ENCODE measurements at regions not wholly inside any gene's neighbourhood (a gene's known extent, or its start where the extent isn't known, plus 50 kb on each side); places are given as distances from the start of the nearest gene placed in this dataset.
"Not testable (repeated sequence)": the region's sequence is repeated elsewhere in the genome, so short reads cannot be mapped to it uniquely, and the experiment has no call there.

DNA sequence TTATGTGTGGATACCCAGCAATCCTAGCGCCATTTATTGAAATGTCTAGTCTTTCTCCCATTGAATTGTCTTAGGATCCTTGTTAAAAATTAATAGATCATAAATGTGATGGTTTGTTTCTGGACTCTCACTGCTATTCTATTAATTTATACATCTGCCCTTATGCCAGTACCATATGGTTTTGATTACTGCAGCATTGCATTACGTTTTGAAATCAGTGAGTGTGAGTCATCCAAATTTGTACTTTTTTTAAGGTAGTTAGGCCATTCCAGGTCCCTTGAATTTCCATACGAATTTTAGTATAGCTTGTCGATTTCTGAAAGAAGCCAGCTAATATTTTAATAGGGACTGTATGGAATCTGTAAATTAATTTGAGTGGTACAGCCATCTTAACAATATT, 648.6 kb upstream of the ZNF385D start:
- Mint-ChIP-seq H3K36me3 (peaks cover 0 to 6% (median 3%) of the 10 kb centered on the region in 3 donors), H3K27ac (no peak overlapping the region)

GRCh38 chr3:22401499-22401898, 650.5 kb upstream of the ZNF385D start:
- no peaks in the 10 kb centered on the region for H3K4me1 Mint-ChIP-seq
- no peak for DNase-seq
- H3K36me3 Mint-ChIP-seq = peaks cover 0 to 6% (median 0%) of the 10 kb centered on the region in 3 donors
- no peak overlapping the region for H3K4me3 Mint-ChIP-seq
- no peaks in the 10 kb centered on the region for H3K27me3 Mint-ChIP-seq (ENCODE audit: low read depth in 3 of 3)
- peaks cover 9 to 27% (median 15%) of the 10 kb centered on the region in 6 donors for H3K9me3 Mint-ChIP-seq
- no peak overlapping the region for H3K27ac Mint-ChIP-seq

More for the DNA sequence above, 648.6 kb upstream of the ZNF385D start:
- no peak for DNase-seq
- Mint-ChIP-seq H3K9me3 (peaks cover 7 to 32% (median 18%) of the 10 kb centered on the region in 6 donors), H3K4me3 (no peak overlapping the region), H3K27me3 (ENCODE audit: low read depth in 3 of 3) (no peaks in the 10 kb centered on the region), H3K4me1 (no peaks in the 10 kb centered on the region)

DNA sequence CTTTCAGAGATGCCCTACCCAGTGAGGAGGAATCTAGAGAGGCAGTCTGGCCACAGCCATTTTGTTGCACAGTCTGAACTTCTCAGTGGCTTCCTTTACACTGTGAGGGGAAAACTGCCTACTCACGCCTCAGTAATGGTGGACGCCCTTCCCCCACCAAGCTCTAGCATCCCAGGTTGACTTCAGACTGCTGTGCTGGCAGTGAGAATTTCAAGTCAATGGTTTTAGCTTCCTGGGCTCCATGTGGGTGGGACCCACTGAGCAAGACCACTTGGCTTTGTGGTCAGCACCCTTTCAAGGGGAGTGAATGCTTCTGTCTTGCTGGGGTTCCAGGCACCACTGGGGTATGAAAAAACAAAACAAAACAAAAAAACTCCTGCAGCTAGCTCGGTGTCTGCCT, 663.2 kb upstream of the ZNF385D start:
- Mint-ChIP-seq H3K4me3 (no peak overlapping the region), H3K9me3 (peaks cover 18 to 63% (median 29%) of the 10 kb centered on the region in 6 donors), H3K27ac (no peak overlapping the region), H3K27me3 (ENCODE audit: low read depth in 3 of 3) (no peaks in the 10 kb centered on the region), H3K4me1 (no peaks in the 10 kb centered on the region), H3K36me3 (no peaks in the 10 kb centered on the region)
- no peak for DNase-seq

DNA sequence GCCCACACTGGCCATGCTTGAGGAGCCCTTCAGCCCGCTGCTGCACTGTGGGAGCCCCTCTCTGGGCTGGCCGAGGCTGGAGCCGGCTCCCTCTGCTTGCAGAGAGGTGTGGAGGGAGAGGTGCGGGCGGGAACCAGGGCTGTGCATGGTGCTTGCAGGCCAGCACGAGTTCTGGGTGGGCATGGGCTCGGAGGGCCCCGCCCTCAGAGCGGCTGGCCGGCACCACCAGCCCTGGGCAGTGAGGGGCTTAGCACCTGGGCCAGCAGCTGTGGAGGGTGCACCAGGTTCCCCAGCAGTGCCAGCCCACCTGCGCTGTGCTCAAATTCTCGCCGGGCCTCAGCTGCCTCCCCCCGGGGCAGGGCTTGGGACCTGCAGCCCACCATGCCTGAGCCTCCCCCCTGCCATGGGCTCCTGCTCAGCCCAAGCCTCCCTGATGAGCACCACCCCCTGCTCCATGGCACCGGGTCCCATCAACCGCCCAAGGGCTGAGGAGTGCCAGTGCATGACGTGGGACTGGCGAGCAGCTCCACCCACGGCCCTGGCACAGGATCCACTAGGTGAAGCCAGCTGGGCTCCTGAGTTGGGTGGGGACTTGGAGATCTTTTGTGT, 665.9 kb upstream of the ZNF385D start:
- not testable (repeated sequence) for H3K4me1 Mint-ChIP-seq, DNase-seq, H3K36me3 Mint-ChIP-seq

GRCh38 chr3:22419261-22419660, 668.3 kb upstream of the ZNF385D start:
- Mint-ChIP-seq H3K4me3 (no peak overlapping the region), H3K4me1 (no peaks in the 10 kb centered on the region), H3K36me3 (no peaks in the 10 kb centered on the region), H3K27ac (no peak overlapping the region), H3K9me3 (peaks cover 8 to 36% (median 11%) of the 10 kb centered on the region in 6 donors), H3K27me3 (ENCODE audit: low read depth in 3 of 3) (peaks cover 0 to 2% (median 0%) of the 10 kb centered on the region in 3 donors)
- no peak for DNase-seq

More for the DNA sequence above, 665.9 kb upstream of the ZNF385D start:
- H3K4me3 Mint-ChIP-seq; H3K27ac Mint-ChIP-seq; H3K27me3 Mint-ChIP-seq (ENCODE audit: low read depth in 3 of 3): not testable (repeated sequence)
- peaks cover 13 to 51% (median 17%) of the 10 kb centered on the region in 6 donors for H3K9me3 Mint-ChIP-seq

GRCh38 chr3:22421589-22421988, 670.6 kb upstream of the ZNF385D start:
- H3K27ac Mint-ChIP-seq = no peak overlapping the region
- H3K4me3 Mint-ChIP-seq = no peak overlapping the region
- peaks cover 4 to 27% (median 9%) of the 10 kb centered on the region in 6 donors for H3K9me3 Mint-ChIP-seq
- H3K27me3 Mint-ChIP-seq (ENCODE audit: low read depth in 3 of 3) = peaks cover 0 to 2% (median 0%) of the 10 kb centered on the region in 3 donors
- H3K4me1 Mint-ChIP-seq = no peaks in the 10 kb centered on the region
- DNase-seq = no peak
- no peaks in the 10 kb centered on the region for H3K36me3 Mint-ChIP-seq

- Mint-ChIP-seq H3K27me3 (ENCODE audit: low read depth in 3 of 3) (peaks cover 0 to 2% (median 0%) of the 10 kb centered on the region in 3 donors), H3K4me3 (no peak overlapping the region), H3K27ac (no peak overlapping the region), H3K9me3 (peaks cover 0 to 19% (median 4%) of the 10 kb centered on the region in 6 donors), H3K36me3 (no peaks in the 10 kb centered on the region), H3K4me1 (no peaks in the 10 kb centered on the region)
- DNase-seq = no peak
These were observed 680.3 kb upstream of the ZNF385D start for GRCh38 chr3:22431334-22431733.

GRCh38 chr3:22439626-22440025, 688.6 kb upstream of the ZNF385D start:
- H3K9me3 Mint-ChIP-seq = peaks cover 4 to 28% (median 7%) of the 10 kb centered on the region in 6 donors
- no peak overlapping the region for H3K4me3 Mint-ChIP-seq

GRCh38 chr3:22441711-22442110, 690.7 kb upstream of the ZNF385D start:
- Mint-ChIP-seq H3K9me3 (peaks cover 9 to 31% (median 13%) of the 10 kb centered on the region in 6 donors), H3K27me3 (ENCODE audit: low read depth in 3 of 3) (no peaks in the 10 kb centered on the region), H3K36me3 (no peaks in the 10 kb centered on the region), H3K4me1 (no peaks in the 10 kb centered on the region), H3K27ac (no peak overlapping the region), H3K4me3 (no peak overlapping the region)
- no peak for DNase-seq

More at GRCh38 chr3:22439626-22440025, 688.6 kb upstream of the ZNF385D start:
- Mint-ChIP-seq H3K4me1 (no peaks in the 10 kb centered on the region), H3K36me3 (no peaks in the 10 kb centered on the region), H3K27ac (no peak overlapping the region), H3K27me3 (ENCODE audit: low read depth in 3 of 3) (no peaks in the 10 kb centered on the region)
- DNase-seq = no peak

DNA sequence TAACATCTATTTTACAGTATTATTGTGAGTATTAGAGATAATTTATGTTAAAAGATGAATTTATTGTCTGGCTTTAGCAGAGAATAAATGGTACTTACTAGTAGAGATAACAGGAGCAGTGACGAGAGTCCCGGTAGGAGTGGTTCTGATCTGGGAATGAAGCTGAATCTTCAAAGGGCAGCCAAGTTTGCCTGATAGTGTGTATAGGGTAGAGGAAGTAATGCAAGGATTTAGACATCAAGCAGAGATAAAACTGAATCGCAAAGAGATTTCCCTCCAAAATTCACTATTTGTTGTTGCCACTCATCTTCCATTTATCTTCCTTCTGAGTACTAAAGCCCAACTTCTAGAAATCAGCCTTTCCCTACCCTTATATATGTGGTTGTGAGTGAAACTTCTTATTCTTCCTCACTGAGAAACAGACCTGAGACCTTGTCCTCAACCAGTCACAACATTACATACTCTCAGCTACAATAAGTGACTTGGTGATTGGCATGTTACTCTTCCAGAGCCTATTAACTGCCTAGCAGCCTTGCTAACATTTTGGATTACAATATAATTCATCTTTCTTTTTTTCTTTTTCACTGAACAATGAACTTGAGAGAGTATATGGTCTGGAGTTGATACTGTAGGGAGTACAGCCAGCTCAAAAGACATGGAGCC, 692.7 kb upstream of the ZNF385D start:
- Mint-ChIP-seq H3K4me1 (no peaks in the 10 kb centered on the region), H3K27ac (no peak overlapping the region), H3K36me3 (no peaks in the 10 kb centered on the region), H3K4me3 (no peak overlapping the region), H3K9me3 (peaks cover 10 to 27% (median 15%) of the 10 kb centered on the region in 6 donors), H3K27me3 (ENCODE audit: low read depth in 3 of 3) (no peaks in the 10 kb centered on the region)
- no peak for DNase-seq

DNA sequence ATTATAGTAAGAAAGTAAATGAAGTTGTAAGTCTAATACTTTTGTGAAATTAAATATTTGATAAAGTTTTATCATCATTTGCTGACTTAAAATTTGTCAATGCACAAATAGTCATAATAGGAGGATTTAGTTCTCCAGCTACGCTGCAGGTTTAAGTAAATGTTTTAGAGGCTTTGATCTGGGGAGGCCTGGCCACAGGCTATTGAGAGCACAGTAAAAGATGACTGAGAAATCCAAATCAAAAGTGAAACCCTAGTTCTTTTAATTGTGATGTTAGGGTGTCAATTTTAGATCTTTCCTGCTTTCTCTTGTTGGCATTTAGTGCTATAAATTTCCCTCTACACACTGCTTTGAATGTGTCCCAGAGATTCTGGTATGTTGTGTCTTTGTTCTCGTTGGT, 694.3 kb upstream of the ZNF385D start:
- not testable (repeated sequence) for H3K27me3 Mint-ChIP-seq (ENCODE audit: low read depth in 3 of 3); H3K36me3 Mint-ChIP-seq; H3K27ac Mint-ChIP-seq; H3K4me3 Mint-ChIP-seq; DNase-seq; H3K4me1 Mint-ChIP-seq
- H3K9me3 Mint-ChIP-seq = peaks cover 8 to 25% (median 13%) of the 10 kb centered on the region in 6 donors

DNA sequence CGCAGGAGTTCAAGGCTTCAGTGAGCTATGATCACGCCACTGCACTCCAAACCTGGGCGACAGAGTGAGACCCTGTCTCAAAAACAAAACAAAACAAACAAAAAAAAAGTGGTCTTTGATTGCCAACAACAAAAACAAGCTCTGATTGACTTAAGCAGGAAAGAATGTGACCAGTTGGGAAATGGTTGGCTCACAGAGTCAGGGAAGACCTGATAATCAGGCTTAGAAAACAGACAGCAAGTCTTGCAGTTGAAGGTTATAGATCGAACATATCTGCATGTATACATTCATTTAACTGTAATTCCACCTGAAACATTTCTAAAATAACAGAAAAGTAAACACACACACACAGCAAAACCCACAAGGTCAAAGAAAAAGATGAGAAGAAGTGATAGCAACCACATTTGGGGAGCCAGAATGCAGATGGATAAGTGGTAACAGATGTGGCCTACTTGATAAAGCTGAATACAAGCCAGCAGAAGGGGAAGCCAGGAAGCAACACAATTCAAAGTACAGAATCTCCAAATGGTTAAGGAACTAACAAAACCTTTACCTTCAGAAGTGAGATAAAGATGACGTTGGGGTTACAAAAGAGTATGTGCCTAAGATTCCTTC, 699.9 kb upstream of the ZNF385D start:
- no peak overlapping the region for H3K27ac Mint-ChIP-seq
- no peaks in the 10 kb centered on the region for H3K27me3 Mint-ChIP-seq (ENCODE audit: low read depth in 3 of 3)
- DNase-seq = no peak
- H3K4me1 Mint-ChIP-seq = no peaks in the 10 kb centered on the region
- peaks cover 4 to 34% (median 15%) of the 10 kb centered on the region in 6 donors for H3K9me3 Mint-ChIP-seq
- H3K36me3 Mint-ChIP-seq = no peaks in the 10 kb centered on the region
- no peak overlapping the region for H3K4me3 Mint-ChIP-seq

DNA sequence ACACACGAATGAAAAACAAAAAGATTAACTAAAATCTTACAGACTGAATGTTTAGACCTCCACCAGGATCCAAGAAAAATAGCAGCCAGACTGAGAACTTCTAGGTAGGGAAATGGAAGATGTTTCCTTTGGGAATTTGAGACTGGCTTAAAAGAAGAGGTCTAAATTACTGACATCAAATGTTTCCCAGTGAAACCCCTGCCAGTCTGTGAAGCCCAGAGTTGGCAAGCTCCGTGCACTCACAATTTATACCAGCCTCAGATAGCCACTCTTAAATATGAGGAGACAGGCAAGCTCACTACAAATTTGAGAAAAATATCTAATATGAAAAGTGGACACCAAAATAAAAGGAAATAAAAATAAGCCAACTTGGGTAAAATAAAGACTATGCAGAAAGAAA, 700.5 kb upstream of the ZNF385D start:
- H3K27me3 Mint-ChIP-seq (ENCODE audit: low read depth in 3 of 3) = no peaks in the 10 kb centered on the region
- H3K4me3 Mint-ChIP-seq = no peak overlapping the region
- H3K9me3 Mint-ChIP-seq = peaks cover 4 to 32% (median 11%) of the 10 kb centered on the region in 6 donors
- H3K27ac Mint-ChIP-seq = no peak overlapping the region
- H3K36me3 Mint-ChIP-seq = no peaks in the 10 kb centered on the region
- DNase-seq = no peak
- H3K4me1 Mint-ChIP-seq = no peaks in the 10 kb centered on the region

GRCh38 chr3:22453906-22454535, 703.0 kb upstream of the ZNF385D start:
- no peak overlapping the region for H3K4me3 Mint-ChIP-seq
- no peaks in the 10 kb centered on the region for H3K27me3 Mint-ChIP-seq (ENCODE audit: low read depth in 3 of 3)
- DNase-seq = no peak
- no peaks in the 10 kb centered on the region for H3K36me3 Mint-ChIP-seq
- H3K9me3 Mint-ChIP-seq = peaks cover 3 to 39% (median 9%) of the 10 kb centered on the region in 6 donors
- H3K27ac Mint-ChIP-seq = no peak overlapping the region
- H3K4me1 Mint-ChIP-seq = no peaks in the 10 kb centered on the region

Measured in immature natural killer cell (primary cell).